HCT116 (cell line): ENCODE measurements at regions not wholly inside any gene's neighbourhood (a gene's known extent, or its start where the extent isn't known, plus 50 kb on each side); places are given as distances from the start of the nearest gene placed in this dataset.
"Not testable (repeated sequence)": the region's sequence is repeated elsewhere in the genome, so short reads cannot be mapped to it uniquely, and the experiment has no call there.

Experiments used
- ATAC-seq: fragments of 200-7000 bp; cut with Tn5 transposase; 2 replicates; pipeline ENCODE4 v1.9.1; 2020; ENCODE audit warnings: mild to moderate bottlenecking, moderate library complexity
- BruUV-seq: library from RNA; stranded (reverse); fragments of 400-500 nt; replicated peaks from 2 replicates; lab custom pipeline; 2021; lab: Mats Ljungman, UMichigan
- CTCF ChIA-PET: fragments of 300-600 bp; sonication (Branson Sonifier 250); formaldehyde crosslinking; loops from one replicate; lab custom pipeline; 2021; ENCODE audit warnings: antibody characterized with exemption; lab: Charles Lee
- POLR2A ChIA-PET: fragments of 300-600, 350-600 bp; sonication (Branson Sonifier 250); formaldehyde crosslinking; loops from one replicate; lab custom pipeline; 2021; ENCODE audit warnings: antibody characterized with exemption; lab: Charles Lee
- RAD21 ChIA-PET, 2 experiments: fragments of 300-600 bp; sonication (Branson Sonifier 250); formaldehyde crosslinking; loops; one replicate each; lab custom pipeline; 2023; ENCODE audit warnings: low total read pairs in 2 of 2; ENCODE audit not compliant: uncharacterized antibody in 2 of 2, unreplicated experiment in 2 of 2, low non-redundant PET in 1 of 2; lab: Charles Lee
- DNase-seq: peaks from one replicate; pipeline ENCODE4 v3.0.0-alpha.2; 2010; ENCODE audit warnings: low read depth, low spot score
- H2AFZ ChIP-seq: fragments of 200-600 bp; shearing (Covaris generic), sonication (generic); 2 replicates; pipeline ENCODE4 v1.6.1; 2017; ENCODE audit warnings: low read depth, mixed run types, mixed read lengths, antibody characterized with exemption, low read length; ENCODE audit not compliant: poor library complexity, severe bottlenecking
- H3K27ac ChIP-seq: 2 replicates; pipeline ENCODE4 v1.5.1; 2012; ENCODE audit warnings: low read depth, low read length
- H3K27me3 ChIP-seq: fragments of 200-600 bp; sonication (generic); 2 replicates; pipeline ENCODE4 v1.6.1; 2016; ENCODE audit warnings: mixed run types, low read length, mixed read lengths; ENCODE audit not compliant: insufficient read depth
- H3K36me3 ChIP-seq, 2 experiments: fragments of 200-500 bp in 1 of 2; fragments of 200-600 bp in 1 of 2; sonication (Bioruptor generic) in 1 of 2; sonication (generic) in 1 of 2; 2 replicates each; pipeline versions ENCODE4 v1.5.1 to v1.6.1; 2014 to 2016; ENCODE audit warnings: low read length in 2 of 2, inconsistent platforms in 1 of 2, mixed read lengths in 1 of 2, mixed run types in 1 of 2; ENCODE audit not compliant: insufficient read depth in 2 of 2, control insufficient read depth in 1 of 2
- H3K4me1 ChIP-seq, 2 experiments: fragments of 200-600 bp in 1 of 2; sonication (generic) in 1 of 2; 2 replicates each; pipeline versions ENCODE4 v1.5.1 to v1.6.1; 2012 to 2017; ENCODE audit warnings: low read length in 2 of 2, inconsistent platforms in 1 of 2, mild to moderate bottlenecking in 1 of 2, mixed read lengths in 1 of 2, mixed run types in 1 of 2, moderate library complexity in 1 of 2; ENCODE audit not compliant: insufficient read depth in 2 of 2, control insufficient read depth in 1 of 2
- H3K4me2 ChIP-seq: fragments of 200-600 bp; sonication (generic); 2 replicates; pipeline ENCODE4 v1.6.1; 2017; ENCODE audit warnings: mixed run types, low read length, mixed read lengths
- H3K4me3 ChIP-seq, 2 experiments: fragments of 200-600 bp in 1 of 2; sonication (generic) in 1 of 2; replicated peaks in 1 of 2; 2 replicates each; pipeline ENCODE4 v1.5.1; 2011 to 2016; ENCODE audit warnings: low read length in 2 of 2, control low read depth in 1 of 2, low read depth in 1 of 2, mild to moderate bottlenecking in 1 of 2, mixed read lengths in 1 of 2, mixed run types in 1 of 2
- H3K79me2 ChIP-seq: fragments of 200-600 bp; sonication (generic); 2 replicates; pipeline ENCODE4 v1.6.1; 2017; ENCODE audit warnings: mild to moderate bottlenecking, mixed run types, low read length, moderate library complexity, mixed read lengths; ENCODE audit not compliant: insufficient read depth
- H3K9ac ChIP-seq: fragments of 200-600 bp; sonication (generic); 2 replicates; pipeline ENCODE4 v1.6.1; 2016; ENCODE audit warnings: low read length, mixed read lengths
- H3K9me2 ChIP-seq: fragments of 200-600 bp; sonication (generic), shearing (Covaris generic); 2 replicates; pipeline ENCODE4 v1.6.1; 2017; ENCODE audit warnings: mixed run types, mild to moderate bottlenecking, moderate library complexity; ENCODE audit not compliant: insufficient read depth
- H3K9me3 ChIP-seq, 2 experiments: fragments of 200-500 bp in 1 of 2; fragments of 200-600 bp in 1 of 2; sonication (Bioruptor generic) in 1 of 2; sonication (generic) in 1 of 2; 2 replicates each; pipeline ENCODE4 v1.6.1; 2014 to 2017; ENCODE audit warnings: low read length in 2 of 2, mixed read lengths in 2 of 2, inconsistent platforms in 1 of 2, low read depth in 1 of 2, mild to moderate bottlenecking in 1 of 2, mixed run types in 1 of 2, moderate library complexity in 1 of 2; ENCODE audit not compliant: control insufficient read depth in 1 of 2, insufficient read depth in 1 of 2
- H4K20me1 ChIP-seq: fragments of 200-600 bp; sonication (generic), shearing (Covaris generic); 2 replicates; pipeline ENCODE4 v1.6.1; 2017; ENCODE audit warnings: mixed run types, mild to moderate bottlenecking, moderate library complexity; ENCODE audit not compliant: insufficient read depth
- intact Hi-C: fragments of 100-400 bp; cut with micrococcal nuclease; formaldehyde crosslinking; loops from 2 replicates; pipeline ENCODE4 v1.10.0; 2022

GRCh38 chr21:6456011-6456661 lies 4065.2 kb upstream of the TPTE start:
- H3K9ac ChIP-seq, BruUV-seq, H3K79me2 ChIP-seq, POLR2A ChIA-PET, DNase-seq, H3K4me1 ChIP-seq, H3K9me3 ChIP-seq, H3K27ac ChIP-seq, H2AFZ ChIP-seq, H4K20me1 ChIP-seq, H3K4me3 ChIP-seq, ATAC-seq, H3K4me2 ChIP-seq, H3K27me3 ChIP-seq, CTCF ChIA-PET, intact Hi-C loops, H3K9me2 ChIP-seq, RAD21 ChIA-PET, H3K36me3 ChIP-seq: not testable (repeated sequence)

GRCh38 chr21:6459761-6460160 lies 4061.6 kb upstream of the TPTE start:
- H3K36me3 ChIP-seq, H3K79me2 ChIP-seq, H3K9ac ChIP-seq, H3K4me3 ChIP-seq, ATAC-seq, H2AFZ ChIP-seq, H3K9me3 ChIP-seq, H3K4me2 ChIP-seq, BruUV-seq, H4K20me1 ChIP-seq, H3K27ac ChIP-seq, H3K27me3 ChIP-seq, H3K9me2 ChIP-seq, POLR2A ChIA-PET, DNase-seq, intact Hi-C loops, CTCF ChIA-PET, RAD21 ChIA-PET, H3K4me1 ChIP-seq: not testable (repeated sequence)

DNA sequence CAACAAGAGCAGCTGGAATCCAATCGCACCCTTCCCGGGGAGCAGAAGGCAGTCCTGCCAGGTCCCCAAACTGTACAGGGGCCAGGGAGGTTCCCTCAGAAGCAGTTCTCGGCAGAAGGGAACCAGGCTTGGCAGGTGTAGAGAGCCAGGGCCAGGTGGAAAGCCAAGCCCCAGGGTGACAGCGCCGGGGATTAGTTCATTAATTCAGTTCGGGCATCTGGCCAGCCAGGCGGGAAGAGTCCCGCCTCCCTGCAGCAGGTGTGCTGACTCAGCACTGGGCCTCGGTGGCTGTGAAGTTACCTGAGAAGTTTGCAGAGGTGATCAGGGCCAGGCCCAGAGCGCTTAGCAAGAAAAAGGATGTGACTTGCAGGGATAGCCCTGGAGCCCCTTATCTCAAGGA lies 4060.0 kb upstream of the TPTE start:
- ATAC-seq, POLR2A ChIA-PET, H3K4me3 ChIP-seq, H3K36me3 ChIP-seq, H3K27me3 ChIP-seq, DNase-seq, H3K4me1 ChIP-seq, H3K9me2 ChIP-seq, BruUV-seq, H3K79me2 ChIP-seq, H3K9me3 ChIP-seq, RAD21 ChIA-PET, H2AFZ ChIP-seq, H4K20me1 ChIP-seq, CTCF ChIA-PET, intact Hi-C loops, H3K4me2 ChIP-seq, H3K27ac ChIP-seq, H3K9ac ChIP-seq: not testable (repeated sequence)

GRCh38 chr21:6464419-6464818 lies 4057.0 kb upstream of the TPTE start:
- H3K4me3 ChIP-seq, H3K9me2 ChIP-seq, H4K20me1 ChIP-seq, H3K79me2 ChIP-seq, POLR2A ChIA-PET, H3K27ac ChIP-seq, H3K9ac ChIP-seq, RAD21 ChIA-PET, H3K4me1 ChIP-seq, intact Hi-C loops, H3K4me2 ChIP-seq, ATAC-seq, H2AFZ ChIP-seq, H3K9me3 ChIP-seq, H3K27me3 ChIP-seq, H3K36me3 ChIP-seq, CTCF ChIA-PET, BruUV-seq, DNase-seq: not testable (repeated sequence)
